VCaP (cell line): ENCODE measurements at regions not wholly inside any gene's neighbourhood (a gene's known extent, or its start where the extent isn't known, plus 50 kb on each side); places are given as distances from the start of the nearest gene placed in this dataset.
A peak's percentile ranks its signal among the peaks of the same experiment; 100 is the strongest.

Source experiments
- H3K27ac ChIP-seq: fragments of 450-650 bp; 2 replicates; pipeline ENCODE4 v1.5.1; 2017
- TF ChIP-seq, protein P1 (sequence below): fragments of 450-650 bp; conservative IDR thresholded peaks from 2 replicates; pipeline ENCODE4 v1.5.1; 2017; ENCODE audit warnings: mild to moderate bottlenecking, moderate library complexity

- TF ChIP-seq, protein P1, sequence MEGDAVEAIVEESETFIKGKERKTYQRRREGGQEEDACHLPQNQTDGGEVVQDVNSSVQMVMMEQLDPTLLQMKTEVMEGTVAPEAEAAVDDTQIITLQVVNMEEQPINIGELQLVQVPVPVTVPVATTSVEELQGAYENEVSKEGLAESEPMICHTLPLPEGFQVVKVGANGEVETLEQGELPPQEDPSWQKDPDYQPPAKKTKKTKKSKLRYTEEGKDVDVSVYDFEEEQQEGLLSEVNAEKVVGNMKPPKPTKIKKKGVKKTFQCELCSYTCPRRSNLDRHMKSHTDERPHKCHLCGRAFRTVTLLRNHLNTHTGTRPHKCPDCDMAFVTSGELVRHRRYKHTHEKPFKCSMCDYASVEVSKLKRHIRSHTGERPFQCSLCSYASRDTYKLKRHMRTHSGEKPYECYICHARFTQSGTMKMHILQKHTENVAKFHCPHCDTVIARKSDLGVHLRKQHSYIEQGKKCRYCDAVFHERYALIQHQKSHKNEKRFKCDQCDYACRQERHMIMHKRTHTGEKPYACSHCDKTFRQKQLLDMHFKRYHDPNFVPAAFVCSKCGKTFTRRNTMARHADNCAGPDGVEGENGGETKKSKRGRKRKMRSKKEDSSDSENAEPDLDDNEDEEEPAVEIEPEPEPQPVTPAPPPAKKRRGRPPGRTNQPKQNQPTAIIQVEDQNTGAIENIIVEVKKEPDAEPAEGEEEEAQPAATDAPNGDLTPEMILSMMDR = no peak
Observed at GRCh38 chr11:32221476-32222032, 130.7 kb downstream of the RCN1 start.

GRCh38 chr11:32224580-32224979, 133.7 kb downstream of the RCN1 start:
- H3K27ac ChIP-seq = no peak overlapping the region
- TF ChIP-seq, protein P1 = no peak

More at GRCh38 chr11:32221476-32222032, 130.7 kb downstream of the RCN1 start:
- no peak overlapping the region for H3K27ac ChIP-seq

GRCh38 chr11:32225571-32226285, 134.9 kb downstream of the RCN1 start:
- no peak overlapping the region for H3K27ac ChIP-seq
- TF ChIP-seq, protein P1 = no peak

DNA sequence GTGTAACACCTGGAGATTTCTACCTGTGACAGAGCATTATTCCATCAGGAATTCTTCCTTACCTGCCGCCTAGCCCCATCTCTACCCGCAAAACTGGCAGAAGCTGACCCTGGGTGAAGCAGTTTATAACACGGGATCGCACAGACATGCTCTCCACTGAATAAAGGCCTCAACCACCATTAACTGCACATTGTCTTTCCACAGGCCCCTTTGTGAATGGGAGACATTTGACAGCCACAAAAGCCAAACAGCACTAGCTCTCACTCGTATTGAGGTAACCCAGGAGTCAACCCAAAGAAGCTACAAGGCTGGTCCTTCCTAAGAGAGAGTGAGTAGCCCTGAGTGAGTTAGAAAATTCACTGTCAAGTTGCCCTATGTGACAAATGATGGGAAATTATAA, 135.6 kb downstream of the RCN1 start:
- TF ChIP-seq, protein P1 = no peak
- H3K27ac ChIP-seq = no peak overlapping the region

DNA sequence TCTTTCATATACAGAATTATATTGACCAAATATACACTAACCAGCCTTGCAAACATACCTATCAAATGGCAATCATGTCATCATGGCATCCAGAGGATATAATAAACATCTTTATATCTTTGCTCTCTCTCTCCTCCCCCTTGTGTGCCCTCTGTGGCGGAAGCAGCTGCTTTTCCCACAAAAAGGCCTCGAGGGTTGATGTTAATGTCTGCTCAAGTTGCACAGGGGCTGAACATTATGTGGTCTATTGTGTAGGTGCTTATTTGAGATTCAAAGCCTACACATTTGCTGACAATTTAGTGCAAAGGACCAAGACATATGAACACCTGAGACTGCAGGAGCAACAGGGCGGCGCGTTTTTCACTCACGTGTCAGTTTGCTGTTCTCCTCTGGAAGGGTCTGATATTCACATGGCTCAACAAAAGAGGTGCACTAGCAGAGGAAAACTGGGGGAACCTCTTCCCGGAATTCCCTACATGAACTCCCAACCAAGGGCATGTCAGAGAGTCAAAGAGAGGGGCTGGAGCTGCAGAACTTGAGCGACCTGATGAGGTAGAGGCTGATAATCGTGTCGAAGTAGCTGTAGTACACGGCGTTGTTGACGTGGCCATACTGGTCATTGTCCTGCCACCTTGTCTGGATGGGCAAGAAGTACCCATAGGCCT, 138.8 kb downstream of the RCN1 start:
- TF ChIP-seq, protein P1 = no peak
- H3K27ac ChIP-seq = no peak overlapping the region

- TF ChIP-seq, protein P1 = peak; percentile 89
- no peak overlapping the region for H3K27ac ChIP-seq
Observed at GRCh38 chr11:32231909-32232493, 141.1 kb downstream of the RCN1 start.

DNA sequence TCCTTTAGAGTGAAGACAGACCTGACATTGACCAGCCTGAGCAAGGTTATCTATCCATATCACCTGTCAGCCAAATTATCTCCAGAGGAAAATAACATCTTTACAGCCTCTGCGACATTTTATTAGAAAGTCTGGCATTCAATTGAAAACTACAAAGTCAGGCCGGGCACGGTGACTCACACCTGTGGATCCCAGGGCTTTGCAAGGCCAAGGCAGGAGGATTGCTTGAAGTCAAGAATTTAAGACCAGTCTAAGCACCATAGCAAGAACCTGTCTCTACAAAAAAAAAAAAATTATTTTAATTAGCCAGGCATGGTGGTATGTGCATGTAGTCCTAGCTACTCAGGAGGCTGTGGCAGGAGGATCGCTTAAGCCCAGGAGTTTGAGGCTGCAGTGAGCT, 141.6 kb downstream of the RCN1 start:
- H3K27ac ChIP-seq = no peak overlapping the region
- TF ChIP-seq, protein P1 = no peak
